WTC11 (cell line): ENCODE measurements at regions not wholly inside any gene's neighbourhood (a gene's known extent, or its start where the extent isn't known, plus 50 kb on each side); places are given as distances from the start of the nearest gene placed in this dataset.

Experiments used
- ATAC-seq: fragments of 200-7000 bp; cut with Tn5 transposase; 2 replicates; pipeline ENCODE4 v1.10.0; 2021; ENCODE audit warnings: mild to moderate bottlenecking, moderate library complexity
- CTCF ChIA-PET: fragments of 300-600 bp; sonication (Branson Sonifier 250); formaldehyde crosslinking; loops from one replicate; lab custom pipeline; 2021; ENCODE audit warnings: antibody characterized with exemption; lab: Charles Lee
- POLR2A ChIA-PET: fragments of 350-600 bp; sonication (Branson Sonifier 250); formaldehyde crosslinking; loops from one replicate; lab custom pipeline; 2021; ENCODE audit warnings: antibody characterized with exemption; lab: Charles Lee
- DNase-seq: peaks from one replicate; pipeline ENCODE4 v3.0.0; 2021; ENCODE audit warnings: low spot score
- H3K27ac Mint-ChIP-seq: 2 replicates; pipeline ENCODE4 v1.8.0; 2021; ENCODE audit warnings: mixed read lengths
- H3K27me3 Mint-ChIP-seq: 2 replicates; pipeline ENCODE4 v1.8.0; 2021; ENCODE audit warnings: low read depth, mild to moderate bottlenecking, moderate library complexity, mixed read lengths
- H3K36me3 Mint-ChIP-seq: 2 replicates; pipeline ENCODE4 v1.8.0; 2021; ENCODE audit warnings: mixed read lengths
- H3K4me1 Mint-ChIP-seq: 2 replicates; pipeline ENCODE4 v1.8.0; 2022; ENCODE audit warnings: mixed read lengths
- H3K4me3 Mint-ChIP-seq: 2 replicates; pipeline ENCODE4 v1.8.0; 2021; ENCODE audit warnings: mild to moderate bottlenecking, moderate library complexity, mixed read lengths
- H3K9me3 Mint-ChIP-seq: 2 replicates; pipeline ENCODE4 v1.8.0; 2021; ENCODE audit warnings: mixed read lengths
- ATF3 ChIP-seq: sonication (generic); formaldehyde crosslinking; conservative IDR thresholded peaks from 2 replicates; pipeline ENCODE4 v1.8.1; 2022; ENCODE audit warnings: mild to moderate bottlenecking, missing genetic modification reagents
- CBFB ChIP-seq: sonication (generic); formaldehyde crosslinking; IDR thresholded peaks from 2 replicates; pipeline ENCODE4 v1.8.1; 2022; ENCODE audit warnings: mild to moderate bottlenecking, low read depth, missing genetic modification reagents
- CREB1 ChIP-seq: sonication (generic); formaldehyde crosslinking; IDR thresholded peaks from 2 replicates; pipeline ENCODE4 v1.8.0; 2023; ENCODE audit warnings: mild to moderate bottlenecking, missing genetic modification reagents
- GABPB1 ChIP-seq: sonication (generic); formaldehyde crosslinking; IDR thresholded peaks from 2 replicates; pipeline ENCODE4 v1.8.1; 2023; ENCODE audit warnings: mild to moderate bottlenecking, missing genetic modification reagents
- GTF2I ChIP-seq: fragments of 250-450 bp; sonication (Bioruptor Pico); conservative IDR thresholded peaks from 2 replicates; pipeline ENCODE4 v1.4.0; 2021; ENCODE audit warnings: mild to moderate bottlenecking
- JAZF1 ChIP-seq: fragments of 250-450 bp; sonication (Bioruptor Pico); IDR thresholded peaks from 2 replicates; pipeline ENCODE4 v1.9.0; 2021; ENCODE audit warnings: moderate library complexity, mild to moderate bottlenecking, inconsistent platforms
- JUN ChIP-seq: sonication (generic); formaldehyde crosslinking; IDR thresholded peaks from 2 replicates; pipeline ENCODE4 v1.8.0; 2023; ENCODE audit warnings: mild to moderate bottlenecking, missing genetic modification reagents
- MLX ChIP-seq: sonication (generic); formaldehyde crosslinking; IDR thresholded peaks from 2 replicates; pipeline ENCODE4 v1.8.1; 2023; ENCODE audit warnings: mild to moderate bottlenecking, missing genetic modification reagents, moderate library complexity
- MYBL2 ChIP-seq: sonication (generic); formaldehyde crosslinking; IDR thresholded peaks from 2 replicates; pipeline ENCODE4 v1.8.1; 2023; ENCODE audit warnings: mild to moderate bottlenecking, moderate library complexity, missing genetic modification reagents
- NR1H2 ChIP-seq: sonication (generic); formaldehyde crosslinking; IDR thresholded peaks from 2 replicates; pipeline ENCODE4 v1.9.0; 2021; ENCODE audit warnings: mild to moderate bottlenecking, moderate library complexity, missing genetic modification reagents
- PRDM15 ChIP-seq: sonication (generic); formaldehyde crosslinking; IDR thresholded peaks from 2 replicates; pipeline ENCODE4 v1.8.0; 2022; ENCODE audit warnings: missing genetic modification reagents
- PRRX2 ChIP-seq: fragments of 250-450 bp; sonication (Bioruptor Pico); IDR thresholded peaks from 2 replicates; pipeline ENCODE4 v1.8.0; 2021; ENCODE audit warnings: mild to moderate bottlenecking
- STAT6 ChIP-seq: sonication (generic); formaldehyde crosslinking; conservative IDR thresholded peaks from 2 replicates; pipeline ENCODE4 v1.8.1; 2023; ENCODE audit warnings: mild to moderate bottlenecking, low read depth, missing genetic modification reagents, moderate library complexity
- ZNF121 ChIP-seq: sonication (generic); formaldehyde crosslinking; IDR thresholded peaks from 2 replicates; pipeline ENCODE4 v1.8.0; 2023; ENCODE audit warnings: missing genetic modification reagents
- ZNF138 ChIP-seq: sonication (generic); formaldehyde crosslinking; conservative IDR thresholded peaks from 2 replicates; pipeline ENCODE4 v1.8.1; 2022; ENCODE audit warnings: mild to moderate bottlenecking, moderate library complexity, missing genetic modification reagents
- TF ChIP-seq, protein P1 (sequence below): sonication (generic); formaldehyde crosslinking; IDR thresholded peaks from 2 replicates; pipeline ENCODE4 v1.8.0; 2022; ENCODE audit warnings: mild to moderate bottlenecking, missing genetic modification reagents
- TF ChIP-seq, protein P2 (sequence below): sonication (generic); formaldehyde crosslinking; IDR thresholded peaks from 2 replicates; pipeline ENCODE4 v1.8.0; 2022; ENCODE audit warnings: mild to moderate bottlenecking, missing genetic modification reagents
- TF ChIP-seq, protein P3 (sequence below): sonication (generic); formaldehyde crosslinking; IDR thresholded peaks from 2 replicates; pipeline ENCODE4 v1.8.1; 2023; ENCODE audit warnings: mild to moderate bottlenecking, missing genetic modification reagents

DNA sequence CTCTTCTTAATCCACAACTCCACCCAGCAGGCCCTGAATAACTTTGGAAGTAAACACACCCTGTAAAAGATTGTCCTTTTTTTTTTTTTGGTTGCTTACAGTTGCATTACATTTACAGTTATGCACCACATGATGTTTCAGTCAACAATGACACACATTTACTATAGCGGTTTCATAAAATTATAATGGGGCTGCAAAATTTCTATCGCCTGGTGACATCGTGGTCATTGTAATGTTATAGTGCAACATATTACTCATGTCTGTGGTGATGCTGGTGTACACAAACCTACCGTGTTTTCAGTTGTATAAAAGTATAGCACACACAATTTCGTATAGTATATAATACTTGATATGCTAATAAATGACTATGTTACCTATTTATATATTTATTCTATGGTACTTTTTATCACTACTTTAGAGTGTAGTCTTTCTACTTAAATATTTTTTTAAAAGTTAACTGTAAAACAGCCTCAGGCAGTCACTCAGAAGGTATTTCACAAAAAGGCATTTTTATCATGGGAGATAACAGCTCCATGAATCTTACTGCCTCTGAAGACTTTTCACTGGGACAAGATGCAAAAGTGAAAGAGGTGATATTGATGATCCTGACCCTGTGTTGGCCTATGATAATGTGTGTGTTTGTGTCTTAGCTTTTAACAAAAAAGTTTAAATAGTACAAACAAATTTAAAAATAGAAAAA lies 695.4 kb upstream of the CDH18 start:
- H3K36me3 Mint-ChIP-seq, result no peaks in the 10 kb centered on the region
- ChIA-PET POLR2A (no interaction called here), CTCF (no interaction called here)
- DNase-seq (no peak), ATAC-seq (no peak)
- no peak overlapping the region for H3K27ac Mint-ChIP-seq
- H3K9me3 Mint-ChIP-seq, result peaks cover 5% of the 10 kb centered on the region; the same call in 1 of the 2 replicates
- TF ChIP-seq, protein P1, sequence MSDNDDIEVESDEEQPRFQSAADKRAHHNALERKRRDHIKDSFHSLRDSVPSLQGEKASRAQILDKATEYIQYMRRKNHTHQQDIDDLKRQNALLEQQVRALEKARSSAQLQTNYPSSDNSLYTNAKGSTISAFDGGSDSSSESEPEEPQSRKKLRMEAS (CRISPR knock-in tag), result no peak
- TF ChIP-seq, protein P2, sequence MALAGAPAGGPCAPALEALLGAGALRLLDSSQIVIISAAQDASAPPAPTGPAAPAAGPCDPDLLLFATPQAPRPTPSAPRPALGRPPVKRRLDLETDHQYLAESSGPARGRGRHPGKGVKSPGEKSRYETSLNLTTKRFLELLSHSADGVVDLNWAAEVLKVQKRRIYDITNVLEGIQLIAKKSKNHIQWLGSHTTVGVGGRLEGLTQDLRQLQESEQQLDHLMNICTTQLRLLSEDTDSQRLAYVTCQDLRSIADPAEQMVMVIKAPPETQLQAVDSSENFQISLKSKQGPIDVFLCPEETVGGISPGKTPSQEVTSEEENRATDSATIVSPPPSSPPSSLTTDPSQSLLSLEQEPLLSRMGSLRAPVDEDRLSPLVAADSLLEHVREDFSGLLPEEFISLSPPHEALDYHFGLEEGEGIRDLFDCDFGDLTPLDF (CRISPR knock-in tag), result no peak
- no peak for TF ChIP-seq PRRX2 (CRISPR knock-in tag)
- no peak for TF ChIP-seq CREB1 (CRISPR knock-in tag)
- TF ChIP-seq NR1H2 (CRISPR knock-in tag), result no peak
- TF ChIP-seq CBFB, result no peak
- TF ChIP-seq ZNF121, result no peak
- TF ChIP-seq MLX, result no peak
- TF ChIP-seq, protein P3, sequence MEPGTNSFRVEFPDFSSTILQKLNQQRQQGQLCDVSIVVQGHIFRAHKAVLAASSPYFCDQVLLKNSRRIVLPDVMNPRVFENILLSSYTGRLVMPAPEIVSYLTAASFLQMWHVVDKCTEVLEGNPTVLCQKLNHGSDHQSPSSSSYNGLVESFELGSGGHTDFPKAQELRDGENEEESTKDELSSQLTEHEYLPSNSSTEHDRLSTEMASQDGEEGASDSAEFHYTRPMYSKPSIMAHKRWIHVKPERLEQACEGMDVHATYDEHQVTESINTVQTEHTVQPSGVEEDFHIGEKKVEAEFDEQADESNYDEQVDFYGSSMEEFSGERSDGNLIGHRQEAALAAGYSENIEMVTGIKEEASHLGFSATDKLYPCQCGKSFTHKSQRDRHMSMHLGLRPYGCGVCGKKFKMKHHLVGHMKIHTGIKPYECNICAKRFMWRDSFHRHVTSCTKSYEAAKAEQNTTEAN, result no peak
- no peak for TF ChIP-seq ZNF138 (CRISPR knock-in tag)
- no peak for TF ChIP-seq JUN (CRISPR knock-in tag)
- no peak for TF ChIP-seq GTF2I (CRISPR knock-in tag)
- no peak for TF ChIP-seq MYBL2 (CRISPR knock-in tag)
- no peak for TF ChIP-seq PRDM15 (CRISPR knock-in tag)
- no peak for TF ChIP-seq STAT6 (CRISPR knock-in tag)
- TF ChIP-seq GABPB1 (CRISPR knock-in tag), result no peak
- no peak for TF ChIP-seq JAZF1 (CRISPR knock-in tag)
- no peak for TF ChIP-seq ATF3 (CRISPR knock-in tag)
- H3K4me1 Mint-ChIP-seq, result peaks cover 18% of the 10 kb centered on the region
- H3K27me3 Mint-ChIP-seq, result no peaks in the 10 kb centered on the region
- H3K4me3 Mint-ChIP-seq, result no peak overlapping the region
